GM18499 (cell line): ENCODE measurements at regions not wholly inside any gene's neighbourhood (a gene's known extent, or its start where the extent isn't known, plus 50 kb on each side); places are given as distances from the start of the nearest gene placed in this dataset.

ENCODE experiments used
- ATAC-seq: cut with Tn5 transposase; IDR thresholded peaks from one replicate; pipeline ENCODE4 v1.9.1; 2021; ENCODE audit warnings: moderate number of reproducible peaks; ENCODE audit not compliant: insufficient read depth, unreplicated experiment

DNA sequence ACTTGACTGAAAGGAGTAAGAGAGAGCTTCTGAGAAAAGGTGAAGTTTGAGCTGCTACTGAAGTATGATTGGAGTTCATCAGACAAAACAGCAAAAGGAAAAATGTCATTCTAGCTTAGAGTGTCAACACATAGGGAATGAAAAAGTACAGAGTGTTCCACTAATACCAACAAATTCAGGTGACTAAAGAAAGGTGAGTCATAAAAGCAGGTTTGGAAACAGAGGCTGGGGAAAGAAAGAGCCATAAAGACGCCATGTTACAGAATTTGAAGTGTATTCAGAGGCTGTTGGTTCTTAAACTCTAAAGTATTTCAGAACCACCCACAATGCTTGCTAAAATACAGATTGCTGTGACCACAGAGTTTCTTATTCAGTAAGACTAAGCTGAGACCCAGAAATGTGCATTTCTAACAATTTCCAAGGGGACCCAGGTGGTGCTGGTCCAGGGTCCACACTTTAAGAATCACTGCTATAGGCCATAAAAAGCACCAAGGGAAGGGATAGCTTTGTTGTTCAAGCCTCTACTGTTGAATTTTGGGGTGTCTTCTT lies 143.1 kb downstream of the ELAPOR2 start:
- ATAC-seq, result no peak

DNA sequence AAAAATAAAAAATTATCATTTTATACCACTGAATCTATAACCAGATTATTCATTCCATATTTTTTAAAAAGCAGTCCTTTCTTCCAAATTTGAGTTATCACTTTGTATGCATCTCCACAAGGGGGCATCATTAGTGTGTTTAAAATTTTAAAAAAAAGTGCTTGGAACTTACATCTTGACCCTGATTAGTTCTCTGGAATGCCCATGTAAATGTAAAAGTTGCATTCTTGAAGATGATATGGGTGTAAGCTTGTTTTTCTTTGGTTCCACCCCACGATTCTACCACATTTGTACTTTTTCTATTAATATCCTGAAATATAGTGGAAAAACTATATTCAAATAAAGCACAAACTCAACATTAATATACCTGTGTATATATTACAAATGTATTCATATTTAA lies 144.9 kb downstream of the ELAPOR2 start:
- ATAC-seq, result no peak
